GM19395 (cell line): ENCODE measurements at regions not wholly inside any gene's neighbourhood (a gene's known extent, or its start where the extent isn't known, plus 50 kb on each side); places are given as distances from the start of the nearest gene placed in this dataset.

Experiments
- ATAC-seq: cut with Tn5 transposase; IDR thresholded peaks from one replicate; pipeline ENCODE4 v1.9.1; 2021; ENCODE audit warnings: mild to moderate bottlenecking, moderate library complexity; ENCODE audit not compliant: unreplicated experiment

DNA sequence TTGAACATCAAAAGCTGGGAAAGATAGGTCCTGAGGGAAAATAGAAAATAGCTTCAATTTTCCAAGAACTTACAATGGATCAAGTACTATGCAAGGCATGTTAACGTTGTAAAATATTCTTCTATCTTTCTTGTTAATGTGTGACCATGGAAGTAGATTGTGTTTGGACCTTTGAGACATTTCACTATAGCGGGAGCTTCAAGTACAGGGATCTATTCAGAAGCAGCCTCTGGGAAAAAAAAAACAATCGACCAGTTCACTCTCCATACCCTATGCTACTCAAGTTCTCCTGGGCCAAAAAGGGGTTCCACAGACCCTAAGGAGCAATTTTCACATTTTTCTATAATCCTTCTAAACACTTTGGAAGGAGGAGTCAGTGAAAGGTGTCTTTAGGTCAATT lies 54.1 kb upstream of the ATP10B start:
- no peak for ATAC-seq

DNA sequence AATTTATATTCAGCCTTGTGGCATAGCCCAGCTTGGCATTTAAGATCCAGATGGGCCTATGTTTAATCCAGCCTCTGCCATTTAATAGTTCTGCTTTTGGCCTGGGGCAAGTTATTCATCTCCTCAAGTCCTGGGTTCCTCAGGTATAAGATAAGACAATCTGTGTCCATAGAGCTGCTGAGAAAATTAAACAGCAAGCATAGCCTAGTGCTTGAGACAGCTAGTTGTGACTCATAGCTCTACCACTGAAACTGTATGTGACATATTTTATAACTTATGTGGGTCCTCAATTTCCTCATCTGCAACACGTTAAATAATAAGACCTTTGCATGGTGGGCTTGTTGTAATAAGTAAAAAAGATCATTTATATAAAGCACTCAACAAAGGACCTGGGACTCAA lies 53.3 kb upstream of the ATP10B start:
- ATAC-seq: peak; percentile 60

DNA sequence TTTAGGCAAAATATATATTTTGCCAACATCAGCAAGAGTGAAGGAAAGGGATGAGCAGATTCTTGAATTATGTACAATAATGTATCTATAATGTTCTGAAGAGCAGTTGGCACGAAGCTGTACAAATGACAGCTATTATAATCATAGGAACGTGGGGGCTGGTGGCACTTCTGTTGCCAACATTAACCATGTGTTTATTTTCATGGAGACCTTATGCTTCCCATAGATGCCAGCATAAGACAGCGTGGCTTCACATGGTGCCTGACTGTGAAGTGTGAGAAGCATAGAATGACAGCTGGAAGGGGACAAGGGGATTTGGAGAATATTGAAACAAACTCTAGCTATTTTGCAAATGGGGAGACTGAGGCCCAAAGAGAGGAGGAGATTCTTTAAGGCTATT lies 52.6 kb upstream of the ATP10B start:
- ATAC-seq: no peak

DNA sequence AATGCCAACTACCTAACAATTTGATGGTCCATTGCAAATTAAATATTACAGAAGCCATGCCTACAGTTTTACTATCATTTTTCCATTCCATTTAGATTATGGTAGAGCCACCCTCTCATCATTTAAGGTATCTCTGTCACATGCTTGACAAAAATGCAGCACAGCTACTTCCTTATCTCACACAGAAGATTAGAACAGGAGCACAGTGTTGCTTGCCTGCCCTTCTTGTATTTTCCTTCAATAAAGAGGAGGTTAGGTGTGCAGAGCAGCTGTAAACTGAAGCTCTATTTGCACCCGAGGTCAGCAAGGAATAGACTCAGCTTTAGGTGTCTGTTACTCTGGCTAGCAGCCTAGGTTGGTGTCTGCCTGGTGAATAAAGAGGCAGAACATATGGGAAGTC lies 51.5 kb upstream of the ATP10B start:
- no peak for ATAC-seq

DNA sequence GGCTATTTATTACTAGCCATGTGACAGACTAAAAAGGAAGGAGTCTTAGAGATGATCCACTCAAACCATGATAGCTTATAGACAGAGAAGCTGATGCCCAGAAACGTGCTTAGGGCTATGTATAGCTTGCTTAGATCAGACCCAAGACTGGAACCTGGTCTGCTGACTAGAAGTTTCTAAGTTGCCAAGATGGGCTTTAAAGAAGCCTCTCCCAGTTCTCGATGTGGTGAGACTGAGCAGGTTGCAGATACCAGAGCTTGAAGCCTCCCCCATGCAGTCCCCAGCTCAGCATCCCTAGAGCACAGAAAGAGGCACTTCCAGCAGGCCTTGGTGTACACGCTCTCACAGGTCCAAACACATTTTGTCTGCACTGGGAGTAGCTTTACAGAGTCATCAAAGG lies 51.1 kb upstream of the ATP10B start:
- ATAC-seq: no peak
